SH-SY5Y (cell line): ENCODE measurements at regions not wholly inside any gene's neighbourhood (a gene's known extent, or its start where the extent isn't known, plus 50 kb on each side); places are given as distances from the start of the nearest gene placed in this dataset.

Source experiments
- GATA2 ChIP-seq: IDR thresholded peaks from 2 replicates; pipeline ENCODE4 v1.6.1; 2011; ENCODE audit warnings: mild to moderate bottlenecking, low read depth, low read length
- GATA3 ChIP-seq: IDR thresholded peaks from 2 replicates; pipeline ENCODE4 v1.6.1; 2011; ENCODE audit warnings: low read depth, mild to moderate bottlenecking, low read length, moderate library complexity

DNA sequence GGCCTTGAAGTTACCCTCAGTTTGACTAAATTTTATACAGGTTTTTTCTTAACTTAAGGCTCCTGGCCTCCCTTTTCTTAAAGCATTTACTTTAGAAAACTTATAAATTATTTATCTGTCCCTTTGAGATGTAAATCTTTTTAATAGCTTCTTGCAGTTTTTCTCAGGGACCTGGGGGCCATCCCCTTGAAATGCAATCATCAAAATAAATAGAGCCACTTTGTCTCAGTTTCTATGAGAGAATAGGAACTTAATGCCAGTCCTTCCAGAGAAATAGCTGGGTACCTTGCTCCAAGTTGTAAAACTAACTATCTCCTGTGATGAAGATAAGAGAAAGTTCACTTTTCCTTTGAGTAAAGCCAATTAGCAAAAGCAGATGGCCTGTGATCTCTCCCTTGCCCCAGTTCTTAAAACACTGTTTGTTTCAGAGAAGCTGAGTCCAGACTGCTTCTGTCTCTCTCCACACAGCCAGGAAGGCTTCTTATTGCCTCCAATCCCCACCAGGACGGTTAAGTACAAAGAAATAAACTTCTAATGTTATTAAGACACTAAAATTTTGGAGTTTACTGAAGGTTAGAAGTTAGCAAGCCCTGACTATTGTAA lies 913.1 kb downstream of the OLFM4 start:
- TF ChIP-seq GATA2 (no peak), GATA3 (no peak)

GRCh38 chr13:53946500-53946899 lies 917.9 kb downstream of the OLFM4 start:
- no peak for TF ChIP-seq GATA3
- no peak for TF ChIP-seq GATA2

GRCh38 chr13:53953183-53953582 lies 924.6 kb downstream of the OLFM4 start:
- TF ChIP-seq GATA2 (no peak), GATA3 (no peak)
